Muscle of arm (tissue), 1 donor: ENCODE measurements at regions not wholly inside any gene's neighbourhood (a gene's known extent, or its start where the extent isn't known, plus 50 kb on each side); places are given as distances from the start of the nearest gene placed in this dataset.
"Not testable (repeated sequence)": the region's sequence is repeated elsewhere in the genome, so short reads cannot be mapped to it uniquely, and the experiment has no call there.

Source experiments
- DNase-seq: peaks from one replicate; pipeline ENCODE4 v3.0.0-alpha.2; 2013

DNA sequence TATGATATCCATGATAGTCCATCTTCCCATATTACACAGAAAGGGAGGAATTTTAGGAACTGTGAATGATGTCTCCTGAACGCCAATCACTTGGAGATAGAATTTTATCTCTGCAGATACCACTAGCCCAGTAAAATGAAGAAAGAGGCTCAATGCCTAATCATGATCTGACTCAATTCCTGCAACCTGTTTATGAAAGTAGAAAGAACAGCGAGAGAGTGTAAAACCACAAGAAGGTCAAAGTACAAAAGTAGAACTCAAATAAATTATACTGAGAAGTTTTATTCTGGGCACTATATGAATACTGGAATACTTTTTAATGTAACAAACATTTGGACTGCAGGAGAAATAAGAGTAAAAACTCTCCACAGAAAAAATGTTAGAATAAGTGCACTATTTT, 892.1 kb upstream of the DDX18 start:
- no peak for DNase-seq

GRCh38 chr2:116924509-116924908, 890.0 kb upstream of the DDX18 start:
- no peak for DNase-seq

GRCh38 chr2:116935097-116935814, 879.2 kb upstream of the DDX18 start:
- DNase-seq: no peak

DNA sequence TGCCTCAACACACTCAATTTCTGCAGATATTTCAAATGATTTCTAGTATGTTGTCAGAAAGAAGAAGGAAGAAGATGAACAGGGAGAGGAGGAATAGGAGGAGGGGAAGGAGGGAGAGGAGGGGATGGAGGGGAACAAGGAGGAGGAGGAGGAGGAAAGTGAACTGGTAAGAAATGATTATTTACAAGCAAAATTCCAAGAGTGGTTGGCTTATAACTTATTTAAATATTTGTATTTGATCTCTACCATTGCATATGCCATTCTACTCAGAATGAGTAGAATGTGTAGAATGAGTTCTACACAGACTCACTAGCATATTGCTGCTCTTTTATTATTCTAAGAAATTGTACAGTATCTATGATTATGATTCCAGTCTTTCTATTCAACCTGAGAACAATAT, 866.2 kb upstream of the DDX18 start:
- DNase-seq: no peak

- no peak for DNase-seq
Measured at GRCh38 chr2:116949249-116949648, 865.2 kb upstream of the DDX18 start.

- no peak for DNase-seq
Measured at GRCh38 chr2:116952254-116952653, 862.2 kb upstream of the DDX18 start.

DNA sequence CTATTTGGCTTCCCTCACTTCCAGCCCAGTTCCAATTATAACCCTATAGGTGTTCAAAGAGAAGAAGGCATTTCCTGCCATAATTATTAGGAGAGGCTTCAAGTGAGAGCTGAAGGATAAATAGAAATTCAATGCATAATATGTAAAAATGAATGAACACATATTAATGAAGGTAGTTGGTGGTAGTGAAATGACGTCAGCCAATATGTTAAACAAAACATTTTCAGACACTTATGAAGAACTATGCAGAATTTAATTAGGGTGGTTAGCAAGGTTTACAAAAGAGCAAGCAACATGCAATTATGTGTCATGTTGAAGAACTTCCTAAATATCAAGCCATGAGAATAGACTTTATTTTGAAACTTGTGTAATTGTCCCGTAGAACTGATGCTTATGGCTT, 858.8 kb upstream of the DDX18 start:
- DNase-seq: no peak

GRCh38 chr2:116975608-116976007, 838.9 kb upstream of the DDX18 start:
- DNase-seq: no peak

DNA sequence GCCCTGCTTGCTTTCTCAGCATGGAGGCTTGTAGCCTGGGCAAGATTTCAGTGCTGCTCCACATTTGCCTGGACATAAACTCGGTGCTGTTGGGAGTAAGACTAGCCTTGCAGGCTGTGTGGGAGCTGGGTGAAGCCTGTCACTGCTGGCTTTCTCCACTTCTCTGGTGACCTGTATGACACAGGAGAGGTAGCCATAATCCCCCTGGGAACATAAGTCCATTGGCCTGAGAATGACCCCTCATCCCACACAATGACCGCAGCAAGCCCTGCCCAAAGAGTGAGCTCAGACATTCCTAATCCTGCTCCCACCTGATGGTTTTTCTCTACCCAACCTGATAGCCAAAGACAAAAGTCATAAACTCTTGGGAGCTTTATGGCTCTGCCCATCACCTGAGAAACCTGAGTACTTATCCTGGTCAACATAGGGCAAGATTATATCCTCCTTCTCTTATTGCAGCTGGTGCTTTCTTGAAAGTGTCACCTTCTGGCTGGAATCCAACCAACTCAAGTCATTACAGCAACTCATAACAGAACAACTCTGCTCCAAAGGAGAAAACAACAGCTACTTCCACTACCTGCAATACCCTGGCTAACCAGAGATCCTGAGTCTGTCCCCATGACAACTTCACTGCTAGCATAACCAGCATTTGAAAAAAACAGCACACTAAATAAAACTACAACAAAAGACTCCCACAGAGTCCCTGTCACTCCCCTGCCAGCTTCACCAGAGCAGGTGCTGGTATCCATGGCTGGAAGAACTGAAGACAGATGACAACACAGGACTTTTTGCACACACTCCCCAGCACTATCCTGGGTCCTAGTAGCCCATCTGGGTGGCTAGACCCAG, 834.4 kb upstream of the DDX18 start:
- no peak for DNase-seq

GRCh38 chr2:116987447-116987846, 827.0 kb upstream of the DDX18 start:
- DNase-seq: no peak

DNA sequence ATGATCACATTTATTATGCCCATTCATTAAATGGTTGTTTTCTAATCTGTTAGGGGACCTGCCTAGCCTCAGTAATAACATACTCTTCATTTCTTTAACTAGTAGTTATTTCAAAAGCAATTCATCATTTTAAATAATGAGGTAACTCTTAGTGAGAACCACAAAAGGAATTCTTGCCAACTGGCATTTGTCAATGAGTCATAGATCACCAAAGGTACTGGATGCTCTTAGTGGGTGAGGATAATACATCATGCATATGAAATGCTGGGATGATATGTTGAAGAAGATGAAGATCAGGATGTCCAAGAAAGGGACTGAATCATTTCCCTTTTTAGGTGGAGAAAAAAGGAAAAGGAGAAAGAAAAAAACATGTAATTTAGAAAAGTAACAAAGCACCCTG, 826.2 kb upstream of the DDX18 start:
- no peak for DNase-seq

- no peak for DNase-seq
Measured at GRCh38 chr2:117019357-117019756, 795.1 kb upstream of the DDX18 start.

GRCh38 chr2:117027646-117028045, 786.8 kb upstream of the DDX18 start:
- DNase-seq: no peak

DNA sequence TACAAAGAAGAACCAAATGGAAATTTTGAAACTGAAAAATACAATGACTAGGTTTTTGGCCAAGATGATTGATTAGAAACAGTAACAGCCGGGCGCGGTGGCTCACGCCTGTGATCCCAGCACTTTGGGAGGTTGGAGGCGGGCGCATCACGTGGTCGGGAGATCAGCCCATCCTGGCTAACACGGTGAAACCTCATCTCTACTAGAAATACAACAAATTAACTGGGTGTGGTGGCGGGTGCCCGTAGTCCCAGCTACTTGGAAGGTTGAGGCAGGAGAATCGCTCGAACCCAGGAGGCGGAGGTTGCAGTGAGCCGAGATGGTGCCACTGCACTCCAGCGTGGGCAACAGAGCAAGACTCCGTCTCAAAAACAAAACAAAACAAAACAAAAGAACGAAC, 785.8 kb upstream of the DDX18 start:
- not testable (repeated sequence) for DNase-seq

GRCh38 chr2:117055499-117056375, 758.8 kb upstream of the DDX18 start:
- no peak for DNase-seq

DNA sequence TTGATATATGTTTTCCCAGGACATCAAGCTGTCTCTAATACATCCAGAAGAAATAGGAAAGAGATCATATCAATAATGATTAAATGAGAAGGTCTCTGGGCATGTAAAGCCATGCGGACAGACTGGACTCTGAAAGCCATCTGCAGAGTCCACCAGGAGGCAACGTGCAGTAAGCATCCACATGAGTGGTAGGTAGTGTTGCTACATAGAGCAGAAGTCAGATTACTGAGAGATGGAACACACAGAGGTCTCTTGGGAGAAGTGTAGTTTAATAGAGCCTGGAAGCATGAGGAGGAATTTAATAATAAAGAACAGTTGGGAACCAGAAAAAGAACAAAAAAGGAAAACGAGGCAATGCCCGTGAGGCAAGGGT, 758.1 kb upstream of the DDX18 start:
- no peak for DNase-seq

GRCh38 chr2:117057016-117057415, 757.5 kb upstream of the DDX18 start:
- no peak for DNase-seq

GRCh38 chr2:117058366-117058765, 756.1 kb upstream of the DDX18 start:
- DNase-seq: no peak

DNA sequence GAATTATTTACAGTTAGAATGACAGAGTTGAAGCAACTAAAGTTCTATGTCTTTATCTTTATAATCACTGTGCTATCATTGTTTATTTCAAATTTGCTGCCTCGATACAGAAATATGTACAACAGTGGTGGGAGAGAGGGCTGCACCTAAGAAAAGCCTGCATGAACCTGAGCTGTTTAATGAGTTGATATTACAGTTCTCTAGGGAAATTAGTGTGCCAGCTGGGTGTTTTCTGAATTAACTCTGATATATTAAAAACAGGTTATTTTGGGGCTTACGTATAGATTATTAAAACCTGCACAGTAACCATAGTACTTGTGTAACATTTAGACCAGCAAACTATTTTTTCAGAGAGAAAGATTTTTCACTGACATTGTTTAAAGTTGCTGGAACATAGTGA, 750.5 kb upstream of the DDX18 start:
- no peak for DNase-seq

- no peak for DNase-seq
Measured at GRCh38 chr2:117065912-117066311, 748.6 kb upstream of the DDX18 start.

DNA sequence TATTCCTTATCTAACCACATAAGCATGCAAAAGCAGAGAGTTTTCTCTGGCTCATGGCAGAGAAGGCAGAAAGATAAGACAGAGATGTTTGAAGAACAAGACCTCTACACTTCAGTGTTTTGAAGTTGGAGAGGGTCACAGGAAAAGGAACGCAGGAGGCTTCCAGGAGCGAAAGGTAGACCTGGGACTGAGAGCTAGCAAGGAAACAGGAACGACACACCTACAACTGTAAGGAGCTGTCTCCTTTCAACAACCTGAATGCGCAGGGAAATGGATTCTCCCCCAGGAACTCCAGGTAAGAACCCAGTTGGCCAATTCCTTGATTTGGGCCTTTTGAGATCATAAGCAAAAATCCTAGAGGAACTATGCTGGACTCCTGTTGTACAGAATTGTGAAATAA, 746.6 kb upstream of the DDX18 start:
- DNase-seq: no peak

- no peak for DNase-seq
Measured at GRCh38 chr2:117068371-117068770, 746.1 kb upstream of the DDX18 start.
